ENCODE measurements at regions not wholly inside any gene's neighbourhood (a gene's known extent, or its start where the extent isn't known, plus 50 kb on each side); places are given as distances from the start of the nearest gene placed in this dataset.
"Not testable (repeated sequence)": the region's sequence is repeated elsewhere in the genome, so short reads cannot be mapped to it uniquely, and the experiment has no call there.

DNA sequence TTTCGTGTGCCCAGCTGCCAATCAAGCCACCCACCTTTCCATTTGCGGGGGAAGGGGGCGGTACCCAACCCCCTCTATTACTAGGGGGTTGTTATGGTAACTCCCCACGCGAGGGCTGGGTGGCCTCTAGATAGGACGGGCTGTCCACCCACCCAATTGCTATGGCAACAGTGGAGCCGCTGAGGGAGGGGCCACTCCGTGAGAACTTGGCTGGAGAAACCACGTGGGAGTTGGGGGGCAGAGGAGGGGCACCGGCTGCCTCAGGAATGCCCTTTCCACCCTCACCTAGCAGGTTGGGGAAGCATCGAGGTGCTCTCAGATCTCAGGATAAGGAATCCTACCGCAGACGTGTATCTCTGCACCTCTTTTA is 220.0 kb upstream of the NOTCH2NLA start:
- H2AFZ ChIP-seq (ENCODE audit: low read length); H3K27ac ChIP-seq (ENCODE audit: insufficient read depth, low read length); H4K20me1 ChIP-seq (ENCODE audit: control insufficient read depth, extremely low read depth, insufficient read depth, low read length); H3K4me3 ChIP-seq (replicated peaks in 1 of 4; ENCODE audit: control extremely low read depth in 1 of 4, insufficient read depth in 1 of 4, low read depth in 3 of 4, low read length in 4 of 4); H3K4me2 ChIP-seq (ENCODE audit: extremely low read depth, insufficient read depth, low read length); H3K79me2 ChIP-seq (ENCODE audit: control insufficient read depth, insufficient read depth, low read length); H3K9me3 ChIP-seq (ENCODE audit: control insufficient read depth, insufficient read depth, low read depth, low read length); H3K36me3 ChIP-seq (ENCODE audit: control insufficient read depth, insufficient read depth, low read length); DNase-seq (ENCODE audit: low read depth in 2 of 2); H3K9ac ChIP-seq (ENCODE audit: insufficient read depth, low read length); H3K4me1 ChIP-seq (ENCODE audit: control insufficient read depth, extremely low read depth, insufficient read depth, low read length); H3K27me3 ChIP-seq (ENCODE audit: control insufficient read depth, insufficient read depth, low read length): not testable (repeated sequence)

DNA sequence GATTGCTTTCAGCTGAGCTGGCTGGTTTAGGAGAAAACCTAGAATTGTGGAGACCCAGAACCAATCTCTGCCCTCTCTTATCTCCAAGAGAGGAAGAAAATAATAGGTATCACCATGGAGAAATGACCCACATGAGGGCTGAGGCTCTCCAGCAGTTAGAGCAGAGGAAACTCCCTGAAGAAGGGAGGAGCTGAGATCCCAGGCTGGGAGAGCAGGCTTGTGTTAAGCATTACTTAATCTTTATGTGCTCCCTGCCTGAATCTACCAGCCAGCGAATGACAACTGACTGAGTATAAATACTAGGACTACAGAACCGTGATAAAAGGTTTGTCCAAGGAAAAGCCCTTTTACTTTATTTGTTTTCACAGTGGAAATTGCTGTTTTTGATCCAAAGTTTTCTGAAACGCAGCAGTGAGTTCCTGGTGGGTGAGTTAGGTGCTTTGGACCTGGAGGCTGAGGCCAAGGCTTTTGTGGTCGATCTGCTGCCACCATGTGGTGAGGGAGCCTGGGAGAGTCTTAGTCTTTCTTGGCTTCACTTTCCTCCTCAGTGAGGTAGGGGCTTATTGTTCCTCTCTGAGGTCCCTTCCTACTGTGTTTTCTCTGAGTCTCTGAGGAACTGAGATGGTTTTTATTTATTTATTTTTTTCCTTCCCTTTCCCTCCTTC is 219.5 kb upstream of the NOTCH2NLA start:
- H3K9ac ChIP-seq (ENCODE audit: insufficient read depth, low read length); H3K4me2 ChIP-seq (ENCODE audit: extremely low read depth, insufficient read depth, low read length); H3K4me1 ChIP-seq (ENCODE audit: control insufficient read depth, extremely low read depth, insufficient read depth, low read length); H3K79me2 ChIP-seq (ENCODE audit: control insufficient read depth, insufficient read depth, low read length); H2AFZ ChIP-seq (ENCODE audit: low read length); H3K27ac ChIP-seq (ENCODE audit: insufficient read depth, low read length); H3K9me3 ChIP-seq (ENCODE audit: control insufficient read depth, insufficient read depth, low read depth, low read length); H4K20me1 ChIP-seq (ENCODE audit: control insufficient read depth, extremely low read depth, insufficient read depth, low read length); H3K36me3 ChIP-seq (ENCODE audit: control insufficient read depth, insufficient read depth, low read length); DNase-seq (ENCODE audit: low read depth in 2 of 2); H3K27me3 ChIP-seq (ENCODE audit: control insufficient read depth, insufficient read depth, low read length); H3K4me3 ChIP-seq (replicated peaks in 1 of 4; ENCODE audit: control extremely low read depth in 1 of 4, insufficient read depth in 1 of 4, low read depth in 3 of 4, low read length in 4 of 4): not testable (repeated sequence)
- TF ChIP-seq, protein P1, sequence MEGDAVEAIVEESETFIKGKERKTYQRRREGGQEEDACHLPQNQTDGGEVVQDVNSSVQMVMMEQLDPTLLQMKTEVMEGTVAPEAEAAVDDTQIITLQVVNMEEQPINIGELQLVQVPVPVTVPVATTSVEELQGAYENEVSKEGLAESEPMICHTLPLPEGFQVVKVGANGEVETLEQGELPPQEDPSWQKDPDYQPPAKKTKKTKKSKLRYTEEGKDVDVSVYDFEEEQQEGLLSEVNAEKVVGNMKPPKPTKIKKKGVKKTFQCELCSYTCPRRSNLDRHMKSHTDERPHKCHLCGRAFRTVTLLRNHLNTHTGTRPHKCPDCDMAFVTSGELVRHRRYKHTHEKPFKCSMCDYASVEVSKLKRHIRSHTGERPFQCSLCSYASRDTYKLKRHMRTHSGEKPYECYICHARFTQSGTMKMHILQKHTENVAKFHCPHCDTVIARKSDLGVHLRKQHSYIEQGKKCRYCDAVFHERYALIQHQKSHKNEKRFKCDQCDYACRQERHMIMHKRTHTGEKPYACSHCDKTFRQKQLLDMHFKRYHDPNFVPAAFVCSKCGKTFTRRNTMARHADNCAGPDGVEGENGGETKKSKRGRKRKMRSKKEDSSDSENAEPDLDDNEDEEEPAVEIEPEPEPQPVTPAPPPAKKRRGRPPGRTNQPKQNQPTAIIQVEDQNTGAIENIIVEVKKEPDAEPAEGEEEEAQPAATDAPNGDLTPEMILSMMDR (conservative IDR thresholded peaks at IDR 0.05 in 1 of 2, IDR thresholded peaks at IDR 0.05 in 1 of 2; ENCODE audit: low read depth in 1 of 2, low read length in 2 of 2): peak; percentile 3 to 21

DNA sequence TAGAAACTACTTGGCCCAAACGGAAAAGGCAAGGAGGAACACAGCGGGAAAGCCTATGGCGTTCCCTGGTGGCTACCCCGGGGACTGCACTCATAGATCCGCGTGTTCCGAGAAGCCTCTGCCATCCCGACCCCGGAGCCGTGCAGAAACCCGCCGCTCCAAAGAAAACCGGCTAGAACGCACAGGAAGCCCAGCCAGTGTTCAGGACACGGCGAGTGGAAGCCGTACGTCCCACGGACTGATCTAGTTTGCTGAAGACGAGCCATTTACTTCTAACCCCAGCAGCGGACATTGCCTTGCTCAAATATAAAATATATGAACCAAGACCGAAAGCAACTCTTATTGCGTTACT is 215.0 kb upstream of the NOTCH2NLA start:
- H3K27me3 ChIP-seq (ENCODE audit: control insufficient read depth, insufficient read depth, low read length); H3K27ac ChIP-seq (ENCODE audit: insufficient read depth, low read length); H3K36me3 ChIP-seq (ENCODE audit: control insufficient read depth, insufficient read depth, low read length); H3K4me1 ChIP-seq (ENCODE audit: control insufficient read depth, extremely low read depth, insufficient read depth, low read length); H3K9ac ChIP-seq (ENCODE audit: insufficient read depth, low read length); H2AFZ ChIP-seq (ENCODE audit: low read length); H4K20me1 ChIP-seq (ENCODE audit: control insufficient read depth, extremely low read depth, insufficient read depth, low read length); H3K9me3 ChIP-seq (ENCODE audit: control insufficient read depth, insufficient read depth, low read depth, low read length); H3K79me2 ChIP-seq (ENCODE audit: control insufficient read depth, insufficient read depth, low read length); H3K4me2 ChIP-seq (ENCODE audit: extremely low read depth, insufficient read depth, low read length): not testable (repeated sequence)
- peak overlapping the region in 3 of 4 experiments; percentile 21 to 43 (median 40) for H3K4me3 ChIP-seq (replicated peaks in 1 of 4; ENCODE audit: control extremely low read depth in 1 of 4, insufficient read depth in 1 of 4, low read depth in 3 of 4, low read length in 4 of 4)
- peak; percentile 1 to 6 for DNase-seq (ENCODE audit: low read depth in 2 of 2)

DNA sequence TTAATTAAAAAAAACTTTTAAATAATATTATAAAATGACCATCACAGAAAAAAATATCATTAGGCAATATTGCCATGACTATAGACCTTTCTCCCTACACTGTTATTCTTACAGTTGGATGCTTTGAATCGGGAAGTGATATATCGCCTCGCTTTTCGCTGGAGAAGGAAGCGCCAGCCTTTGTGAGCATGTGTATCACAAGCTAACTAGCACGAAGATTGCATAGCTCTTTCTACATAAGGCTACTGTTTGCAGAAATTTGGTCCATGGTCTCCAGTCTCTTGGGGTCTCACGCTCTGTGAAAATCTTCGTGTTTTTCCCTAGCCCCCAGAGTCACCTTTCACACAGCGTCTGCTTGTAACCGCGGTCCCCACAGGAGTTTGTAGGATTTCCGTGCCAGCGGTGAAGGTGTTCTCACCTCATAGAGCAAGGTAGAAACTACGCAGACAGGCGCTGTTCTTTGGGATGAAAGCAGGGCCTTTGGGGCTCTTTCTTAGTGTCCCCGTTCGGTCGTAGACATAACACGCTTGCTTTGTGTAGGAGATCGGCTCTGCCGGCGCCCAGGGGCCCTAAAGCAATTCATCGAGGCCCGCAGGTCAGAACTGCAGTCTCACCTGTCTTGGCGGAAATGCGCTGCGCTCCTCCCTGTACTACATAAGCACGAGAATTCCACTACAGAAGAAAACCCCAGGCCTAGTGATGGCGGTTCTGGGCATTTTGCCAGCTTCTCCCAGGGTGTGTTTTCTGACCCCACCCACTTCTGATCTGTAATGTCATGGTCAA is 214.5 kb upstream of the NOTCH2NLA start:
- not testable (repeated sequence) for H3K9me3 ChIP-seq (ENCODE audit: control insufficient read depth, insufficient read depth, low read depth, low read length); H2AFZ ChIP-seq (ENCODE audit: low read length); H4K20me1 ChIP-seq (ENCODE audit: control insufficient read depth, extremely low read depth, insufficient read depth, low read length); DNase-seq (ENCODE audit: low read depth in 2 of 2); H3K4me1 ChIP-seq (ENCODE audit: control insufficient read depth, extremely low read depth, insufficient read depth, low read length); H3K9ac ChIP-seq (ENCODE audit: insufficient read depth, low read length); H3K36me3 ChIP-seq (ENCODE audit: control insufficient read depth, insufficient read depth, low read length); H3K4me3 ChIP-seq (replicated peaks in 1 of 4; ENCODE audit: control extremely low read depth in 1 of 4, insufficient read depth in 1 of 4, low read depth in 3 of 4, low read length in 4 of 4); H3K4me2 ChIP-seq (ENCODE audit: extremely low read depth, insufficient read depth, low read length); H3K27ac ChIP-seq (ENCODE audit: insufficient read depth, low read length); H3K79me2 ChIP-seq (ENCODE audit: control insufficient read depth, insufficient read depth, low read length); H3K27me3 ChIP-seq (ENCODE audit: control insufficient read depth, insufficient read depth, low read length)

DNA sequence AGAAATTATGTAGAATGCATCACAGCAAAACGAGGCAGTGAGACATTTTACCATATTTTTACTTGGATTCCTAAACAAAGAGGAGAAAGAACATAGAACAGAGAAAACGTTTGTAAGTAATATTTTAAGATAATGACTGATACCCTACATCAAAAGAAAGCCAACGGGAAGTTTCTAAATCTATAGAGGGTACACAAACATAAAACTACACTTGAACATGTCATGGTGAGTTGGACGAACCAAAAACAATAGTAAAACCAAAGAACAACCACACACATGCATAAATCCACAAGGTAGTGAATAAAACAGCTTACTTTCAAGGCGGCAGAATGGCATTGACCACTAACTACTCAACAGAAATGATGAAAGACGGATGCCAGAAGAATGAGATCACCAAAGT is 209.7 kb upstream of the NOTCH2NLA start:
- H2AFZ ChIP-seq (ENCODE audit: low read length); H3K4me1 ChIP-seq (ENCODE audit: control insufficient read depth, extremely low read depth, insufficient read depth, low read length); H3K36me3 ChIP-seq (ENCODE audit: control insufficient read depth, insufficient read depth, low read length); H3K4me2 ChIP-seq (ENCODE audit: extremely low read depth, insufficient read depth, low read length); H3K27ac ChIP-seq (ENCODE audit: insufficient read depth, low read length); H3K27me3 ChIP-seq (ENCODE audit: control insufficient read depth, insufficient read depth, low read length); H3K9ac ChIP-seq (ENCODE audit: insufficient read depth, low read length); DNase-seq (ENCODE audit: low read depth in 2 of 2); H3K4me3 ChIP-seq (replicated peaks in 1 of 4; ENCODE audit: control extremely low read depth in 1 of 4, insufficient read depth in 1 of 4, low read depth in 3 of 4, low read length in 4 of 4); H3K79me2 ChIP-seq (ENCODE audit: control insufficient read depth, insufficient read depth, low read length); H4K20me1 ChIP-seq (ENCODE audit: control insufficient read depth, extremely low read depth, insufficient read depth, low read length); H3K9me3 ChIP-seq (ENCODE audit: control insufficient read depth, insufficient read depth, low read depth, low read length): not testable (repeated sequence)

DNA sequence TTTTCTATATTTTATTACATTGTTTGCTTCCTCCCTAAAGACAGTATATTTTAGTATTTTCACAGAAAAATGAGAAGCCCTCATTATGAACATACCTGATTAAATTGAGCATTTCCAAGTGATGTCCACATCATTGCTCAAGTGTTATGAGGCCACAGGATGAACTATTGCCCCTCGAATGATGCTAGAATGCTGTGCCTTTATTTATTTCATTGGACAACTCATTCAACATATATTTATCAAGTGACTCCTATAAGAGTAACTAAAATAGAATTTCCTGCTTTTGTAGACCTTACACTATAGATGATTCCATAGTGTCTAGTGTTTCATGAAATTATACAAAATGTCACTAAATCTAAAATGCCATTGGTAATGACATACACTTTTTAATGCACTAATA is 187.8 kb upstream of the NOTCH2NLA start:
- not testable (repeated sequence) for H3K27ac ChIP-seq (ENCODE audit: insufficient read depth, low read length); H3K9me3 ChIP-seq (ENCODE audit: control insufficient read depth, insufficient read depth, low read depth, low read length); H3K79me2 ChIP-seq (ENCODE audit: control insufficient read depth, insufficient read depth, low read length); H3K9ac ChIP-seq (ENCODE audit: insufficient read depth, low read length); H2AFZ ChIP-seq (ENCODE audit: low read length); H3K27me3 ChIP-seq (ENCODE audit: control insufficient read depth, insufficient read depth, low read length); H3K4me2 ChIP-seq (ENCODE audit: extremely low read depth, insufficient read depth, low read length); H3K4me1 ChIP-seq (ENCODE audit: control insufficient read depth, extremely low read depth, insufficient read depth, low read length); H4K20me1 ChIP-seq (ENCODE audit: control insufficient read depth, extremely low read depth, insufficient read depth, low read length); H3K4me3 ChIP-seq (replicated peaks in 1 of 4; ENCODE audit: control extremely low read depth in 1 of 4, insufficient read depth in 1 of 4, low read depth in 3 of 4, low read length in 4 of 4); H3K36me3 ChIP-seq (ENCODE audit: control insufficient read depth, insufficient read depth, low read length)
- DNase-seq (ENCODE audit: low read depth in 2 of 2): peak in 1 of 2 donors; percentile 9
